ENCODE measurements at regions not wholly inside any gene's neighbourhood (a gene's known extent, or its start where the extent isn't known, plus 50 kb on each side); places are given as distances from the start of the nearest gene placed in this dataset.
A peak's percentile ranks its signal among the peaks of the same experiment; 100 is the strongest.

DNA sequence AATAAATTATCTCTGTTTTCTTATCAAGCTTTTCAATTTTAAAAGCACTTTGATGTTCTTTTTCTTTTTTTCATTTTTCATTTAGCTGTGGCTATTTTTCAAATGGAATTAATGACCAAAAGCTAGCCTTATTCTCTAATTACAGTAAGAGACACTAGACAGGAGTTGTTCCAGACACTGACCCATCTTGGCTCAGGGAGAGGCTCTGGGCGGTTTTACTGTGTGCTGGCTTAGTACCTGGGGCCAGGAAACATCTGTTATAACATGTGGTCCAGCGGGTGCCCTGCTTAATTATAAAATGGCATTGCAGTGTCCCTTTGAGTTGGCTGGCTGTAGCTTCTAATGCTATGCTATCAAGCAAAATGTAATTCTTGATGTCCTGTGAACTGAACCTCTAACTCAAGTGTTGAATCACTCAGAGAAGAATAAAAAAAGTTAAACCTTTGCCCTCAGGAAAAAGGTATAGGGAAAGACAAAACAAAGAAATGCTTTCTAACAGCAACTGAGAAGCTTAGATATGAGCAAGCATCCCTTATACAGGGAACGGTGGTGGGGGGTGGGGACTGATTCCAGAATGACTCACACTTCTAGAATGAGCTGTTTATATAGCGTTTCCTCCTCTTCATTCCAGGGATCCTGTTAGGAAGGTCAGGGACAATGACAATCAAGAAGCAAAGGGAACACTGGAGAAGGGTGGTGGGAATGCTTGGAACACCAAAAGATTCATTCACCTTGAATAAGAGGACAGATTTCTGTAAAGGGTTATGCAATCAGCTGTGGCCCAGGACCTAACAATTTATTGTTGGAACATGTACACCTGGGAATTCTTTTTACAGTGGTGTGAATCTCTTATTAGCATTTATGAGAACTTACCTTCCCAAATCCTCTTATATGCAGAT, 58.7 kb upstream of the NFIB start:
- no peaks in the 10 kb centered on the region for H3K27me3 ChIP-seq (ENCODE audit: insufficient read depth, low read depth, severe bottlenecking)
- H3K9me3 ChIP-seq (ENCODE audit: severe bottlenecking) = no peaks in the 10 kb centered on the region
- DNase-seq = peak; percentile 17
- TF ChIP-seq, protein P1, sequence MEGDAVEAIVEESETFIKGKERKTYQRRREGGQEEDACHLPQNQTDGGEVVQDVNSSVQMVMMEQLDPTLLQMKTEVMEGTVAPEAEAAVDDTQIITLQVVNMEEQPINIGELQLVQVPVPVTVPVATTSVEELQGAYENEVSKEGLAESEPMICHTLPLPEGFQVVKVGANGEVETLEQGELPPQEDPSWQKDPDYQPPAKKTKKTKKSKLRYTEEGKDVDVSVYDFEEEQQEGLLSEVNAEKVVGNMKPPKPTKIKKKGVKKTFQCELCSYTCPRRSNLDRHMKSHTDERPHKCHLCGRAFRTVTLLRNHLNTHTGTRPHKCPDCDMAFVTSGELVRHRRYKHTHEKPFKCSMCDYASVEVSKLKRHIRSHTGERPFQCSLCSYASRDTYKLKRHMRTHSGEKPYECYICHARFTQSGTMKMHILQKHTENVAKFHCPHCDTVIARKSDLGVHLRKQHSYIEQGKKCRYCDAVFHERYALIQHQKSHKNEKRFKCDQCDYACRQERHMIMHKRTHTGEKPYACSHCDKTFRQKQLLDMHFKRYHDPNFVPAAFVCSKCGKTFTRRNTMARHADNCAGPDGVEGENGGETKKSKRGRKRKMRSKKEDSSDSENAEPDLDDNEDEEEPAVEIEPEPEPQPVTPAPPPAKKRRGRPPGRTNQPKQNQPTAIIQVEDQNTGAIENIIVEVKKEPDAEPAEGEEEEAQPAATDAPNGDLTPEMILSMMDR (IDR thresholded peaks at IDR 0.05; ENCODE audit: low read depth, low read length) = no peak
- no peaks in the 10 kb centered on the region for H3K36me3 ChIP-seq
- H3K4me3 ChIP-seq (ENCODE audit: low read depth, low read length) = no peak overlapping the region
- H3K27ac ChIP-seq = no peak overlapping the region

GRCh38 chr9:14369011-14369410, 55.1 kb upstream of the NFIB start:
- no peak overlapping the region for H3K27ac ChIP-seq
- no peaks in the 10 kb centered on the region for H3K27me3 ChIP-seq (ENCODE audit: insufficient read depth, low read depth, severe bottlenecking)
- H3K36me3 ChIP-seq = no peaks in the 10 kb centered on the region
- H3K9me3 ChIP-seq (ENCODE audit: severe bottlenecking) = no peaks in the 10 kb centered on the region
- TF ChIP-seq, protein P1 (IDR thresholded peaks at IDR 0.05; ENCODE audit: low read depth, low read length) = no peak
- no peak overlapping the region for H3K4me3 ChIP-seq (ENCODE audit: low read depth, low read length)
- DNase-seq = no peak

DNA sequence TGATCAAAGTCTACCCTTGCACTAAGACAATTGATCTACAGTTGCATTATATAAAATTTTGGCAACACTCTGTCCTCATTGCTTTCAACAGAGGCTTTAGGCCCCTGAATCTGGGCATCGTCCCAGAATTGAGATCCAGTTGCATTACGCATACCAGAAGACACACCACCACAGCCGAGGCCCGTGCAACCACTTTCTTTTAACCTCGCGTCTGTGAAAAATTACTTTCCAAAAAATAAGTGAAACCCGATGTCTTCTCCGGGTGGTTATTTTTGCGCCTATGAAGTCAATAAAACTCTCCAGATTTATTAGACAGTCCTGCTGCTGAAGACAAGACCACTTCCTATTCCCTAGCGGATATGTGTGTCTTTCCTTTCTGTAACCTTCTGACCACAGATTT, 52.1 kb upstream of the NFIB start:
- Histone ChIP-seq H3K27me3 (ENCODE audit: insufficient read depth, low read depth, severe bottlenecking) (no peaks in the 10 kb centered on the region), H3K4me3 (ENCODE audit: low read depth, low read length) (no peak overlapping the region), H3K9me3 (ENCODE audit: severe bottlenecking) (no peaks in the 10 kb centered on the region), H3K27ac (no peak overlapping the region), H3K36me3 (no peaks in the 10 kb centered on the region)
- DNase-seq = no peak
- TF ChIP-seq, protein P1 (IDR thresholded peaks at IDR 0.05; ENCODE audit: low read depth, low read length) = no peak

GRCh38 chr9:14365670-14366069, 51.7 kb upstream of the NFIB start:
- no peaks in the 10 kb centered on the region for H3K27me3 ChIP-seq (ENCODE audit: insufficient read depth, low read depth, severe bottlenecking)
- H3K4me3 ChIP-seq (ENCODE audit: low read depth, low read length) = no peak overlapping the region
- no peaks in the 10 kb centered on the region for H3K9me3 ChIP-seq (ENCODE audit: severe bottlenecking)
- no peak for DNase-seq
- no peaks in the 10 kb centered on the region for H3K36me3 ChIP-seq
- H3K27ac ChIP-seq = no peak overlapping the region
- TF ChIP-seq, protein P1 (IDR thresholded peaks at IDR 0.05; ENCODE audit: low read depth, low read length) = no peak
